Left renal cortex interstitium (tissue), 4 donors: ENCODE measurements at regions not wholly inside any gene's neighbourhood (a gene's known extent, or its start where the extent isn't known, plus 50 kb on each side); places are given as distances from the start of the nearest gene placed in this dataset.
"Not testable (repeated sequence)": the region's sequence is repeated elsewhere in the genome, so short reads cannot be mapped to it uniquely, and the experiment has no call there.

Source experiments
- DNase-seq, 4 donors: peaks; one replicate each; pipeline ENCODE4 v3.0.0-alpha.2; 2013; ENCODE audit warnings: low read depth in 4 of 4, low spot score in 2 of 4, missing footprints in 1 of 4

GRCh38 chr3:64783200-64783599 lies 95.4 kb upstream of the ADAMTS9 start:
- DNase-seq: no peak

- DNase-seq: not testable (repeated sequence)
Observed at GRCh38 chr3:64780923-64781322, 93.1 kb upstream of the ADAMTS9 start.

GRCh38 chr3:64773137-64773536 lies 85.3 kb upstream of the ADAMTS9 start:
- DNase-seq: no peak

GRCh38 chr3:64766440-64766839 lies 78.6 kb upstream of the ADAMTS9 start:
- no peak for DNase-seq

GRCh38 chr3:64765947-64766346 lies 78.1 kb upstream of the ADAMTS9 start:
- DNase-seq: no peak

GRCh38 chr3:64764386-64764929 lies 76.7 kb upstream of the ADAMTS9 start:
- no peak for DNase-seq

- no peak for DNase-seq
Observed at GRCh38 chr3:64763980-64764379, 76.2 kb upstream of the ADAMTS9 start.

- DNase-seq: no peak
Observed at GRCh38 chr3:64761729-64762128, 73.9 kb upstream of the ADAMTS9 start.

- no peak for DNase-seq
Observed at GRCh38 chr3:64760258-64760657, 72.5 kb upstream of the ADAMTS9 start.

- no peak for DNase-seq
Observed at GRCh38 chr3:64759811-64760210, 72.0 kb upstream of the ADAMTS9 start.

GRCh38 chr3:64756398-64756986 lies 68.7 kb upstream of the ADAMTS9 start:
- no peak for DNase-seq

- no peak for DNase-seq
Observed at GRCh38 chr3:64748244-64748904, 60.6 kb upstream of the ADAMTS9 start.

GRCh38 chr3:64747679-64748078 lies 59.9 kb upstream of the ADAMTS9 start:
- DNase-seq: no peak

GRCh38 chr3:64743887-64744243 lies 56.1 kb upstream of the ADAMTS9 start:
- DNase-seq: no peak

- DNase-seq: no peak
Observed at GRCh38 chr3:64743156-64743886, 55.5 kb upstream of the ADAMTS9 start.

- no peak for DNase-seq
Observed at GRCh38 chr3:64741341-64741740, 53.5 kb upstream of the ADAMTS9 start.

- DNase-seq: no peak
Observed at GRCh38 chr3:64739971-64740631, 52.3 kb upstream of the ADAMTS9 start.
